ENCODE measurements at regions not wholly inside any gene's neighbourhood (a gene's known extent, or its start where the extent isn't known, plus 50 kb on each side); places are given as distances from the start of the nearest gene placed in this dataset.

DNA sequence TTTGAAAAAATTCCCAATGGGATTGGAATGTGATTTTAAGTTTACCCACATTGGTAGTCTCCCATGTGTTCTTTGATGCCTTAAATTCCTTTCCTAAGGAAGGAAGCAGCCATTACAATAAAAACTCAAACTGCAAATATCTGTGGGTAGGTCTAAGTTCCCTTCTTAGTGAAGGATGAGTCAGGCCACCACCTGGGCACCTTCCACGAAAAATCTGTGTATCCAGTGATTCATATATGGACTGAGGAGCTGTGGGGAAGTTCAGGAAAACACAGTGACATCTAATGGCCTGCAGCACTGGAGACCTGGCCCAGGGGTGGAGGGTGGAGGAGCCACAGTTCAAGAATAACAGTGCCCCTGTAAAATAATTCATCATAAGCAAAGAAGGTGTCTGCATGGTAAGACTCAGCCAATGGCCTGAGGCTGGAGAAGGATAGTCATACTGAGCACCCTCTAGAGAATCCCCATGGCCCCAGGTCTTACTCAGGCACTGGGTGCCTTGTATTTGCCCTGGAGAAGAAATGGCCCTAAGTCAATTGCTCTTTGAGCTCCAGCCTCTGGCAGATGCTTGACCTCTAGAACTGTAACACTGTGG lies 248.6 kb downstream of the SP3 start:
- TF ChIP-seq POLR2A (IDR thresholded peaks at IDR 0.05; ENCODE audit: low read depth, low read length) = no peak
- TF ChIP-seq TAF1 (IDR thresholded peaks at IDR 0.05; ENCODE audit: borderline replicate concordance, low read depth, low read length) = no peak
- no peak for TF ChIP-seq POLR2AphosphoS5 (IDR thresholded peaks at IDR 0.05; ENCODE audit: low read depth, low read length)

All from GM12892 (cell line).